ENCODE measurements at regions not wholly inside any gene's neighbourhood (a gene's known extent, or its start where the extent isn't known, plus 50 kb on each side); places are given as distances from the start of the nearest gene placed in this dataset.

DNA sequence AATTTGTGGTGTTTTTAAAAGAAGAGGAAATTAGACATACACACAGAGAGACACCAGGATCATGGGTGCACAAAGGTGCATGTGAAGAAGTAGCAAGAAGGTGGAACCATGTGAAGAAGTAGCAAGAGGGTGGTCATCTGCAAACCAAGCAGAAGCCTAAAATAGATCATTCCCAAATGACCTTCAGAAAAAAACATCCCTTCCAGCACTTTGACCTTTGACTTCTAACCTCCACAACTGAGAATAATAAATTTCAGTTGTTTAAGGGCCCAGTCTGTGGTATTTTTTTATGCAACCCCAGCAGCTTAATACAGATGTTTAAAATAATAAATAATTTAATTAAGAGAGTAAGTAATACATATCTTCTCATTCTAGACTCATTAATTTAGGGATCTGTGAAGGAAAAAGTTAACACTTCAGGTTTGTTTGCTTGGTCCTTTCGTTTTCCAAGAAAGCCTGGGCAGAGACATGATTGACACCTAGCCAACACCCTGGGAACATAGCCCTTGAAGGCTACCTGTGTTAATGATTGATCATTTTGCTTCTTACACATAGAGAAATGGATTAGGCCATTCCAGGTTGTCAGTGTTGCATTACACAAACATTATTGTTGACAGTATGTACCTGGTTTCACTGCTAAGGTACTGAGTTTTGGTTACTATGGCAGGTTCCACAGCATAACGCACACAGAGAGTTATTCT, 1331.2 kb upstream of the GBE1 start:
- peak; percentile 27 for DNase-seq (ENCODE audit: low spot score)

DNA sequence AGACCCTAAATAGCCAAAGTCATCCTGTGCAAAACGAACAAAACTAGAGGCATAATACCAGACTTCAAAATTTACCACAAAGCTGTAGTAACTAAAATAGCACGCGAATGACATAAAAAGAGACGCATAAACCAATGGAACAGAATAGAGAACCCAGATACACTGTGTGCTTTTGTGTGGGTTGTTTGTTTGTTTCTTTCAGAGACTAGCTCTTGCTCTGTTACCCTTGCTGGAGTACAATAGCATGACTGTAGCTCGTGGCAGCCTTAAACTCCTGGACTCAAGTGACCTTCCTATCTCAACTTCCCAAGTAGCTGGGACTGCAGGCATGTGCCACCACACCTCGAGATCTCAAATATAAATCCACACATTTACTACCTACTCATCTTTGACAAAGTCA, 1314.6 kb upstream of the GBE1 start:
- DNase-seq (ENCODE audit: low spot score), result no peak

DNA sequence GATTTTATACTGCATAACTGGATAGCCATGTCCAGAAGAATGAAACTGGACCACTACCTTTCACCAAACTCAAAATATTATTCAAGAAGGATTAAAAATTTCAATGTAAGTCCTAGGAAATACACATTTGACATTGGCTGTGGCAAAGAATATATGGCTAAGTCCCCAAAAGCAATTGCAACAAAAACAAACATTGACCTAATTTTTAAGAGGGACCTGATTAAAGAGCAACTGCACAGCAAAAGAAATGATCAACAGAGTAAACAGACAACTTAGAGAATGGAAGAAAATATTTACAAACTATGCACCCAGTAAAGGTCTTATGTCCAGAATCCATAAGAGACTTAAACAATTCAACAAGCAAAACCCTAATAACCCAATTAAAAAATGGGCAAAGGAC, 1313.0 kb upstream of the GBE1 start:
- no peak for DNase-seq (ENCODE audit: low spot score)

DNA sequence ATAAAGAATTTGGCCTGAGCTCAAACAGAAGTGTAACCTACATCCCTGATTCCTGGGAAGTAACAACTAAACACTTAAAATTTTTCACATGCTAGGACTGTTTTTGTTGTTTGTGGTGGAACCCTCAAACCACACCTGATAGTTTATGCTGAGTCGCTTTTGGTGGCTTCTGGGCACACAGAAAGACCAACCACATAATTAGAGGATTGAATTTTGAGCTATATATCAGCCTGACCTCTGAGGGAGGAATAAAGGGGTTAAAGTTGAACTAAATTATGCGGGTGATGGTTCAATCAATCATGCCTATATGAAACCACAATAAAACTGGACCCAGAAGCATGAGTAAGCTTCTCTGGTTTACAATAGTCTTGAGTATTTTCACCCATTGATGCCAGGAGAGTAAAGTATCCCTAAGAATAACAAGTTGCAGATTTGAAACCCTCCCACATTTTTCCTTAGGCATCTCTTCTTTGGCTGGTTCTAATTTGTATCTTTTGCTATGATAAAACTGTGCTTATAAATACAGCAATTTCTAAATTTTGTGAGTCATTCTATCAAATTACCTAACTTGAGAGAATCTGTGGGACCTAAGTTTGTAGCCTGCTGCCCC, 1304.5 kb upstream of the GBE1 start:
- DNase-seq (ENCODE audit: low spot score), result no peak

DNA sequence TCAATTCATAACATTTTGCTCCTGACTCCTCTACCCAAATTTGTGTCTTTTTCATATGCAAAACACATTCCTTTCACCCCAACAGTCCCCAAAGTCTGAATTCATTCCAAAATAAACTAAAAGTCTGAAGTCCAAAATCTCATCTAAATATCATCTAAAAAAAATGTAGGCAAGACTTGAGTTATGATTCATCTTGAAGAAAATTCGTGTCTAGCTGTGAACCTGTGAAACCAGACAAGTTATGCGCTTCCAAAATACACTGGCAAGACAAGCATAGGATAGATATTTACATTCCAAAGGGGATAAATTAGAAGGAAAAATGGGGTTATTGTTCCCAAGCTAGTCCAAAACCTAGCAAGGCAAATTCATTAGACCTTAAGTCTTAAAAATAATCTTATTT, 1302.0 kb upstream of the GBE1 start:
- no peak for DNase-seq (ENCODE audit: low spot score)

DNA sequence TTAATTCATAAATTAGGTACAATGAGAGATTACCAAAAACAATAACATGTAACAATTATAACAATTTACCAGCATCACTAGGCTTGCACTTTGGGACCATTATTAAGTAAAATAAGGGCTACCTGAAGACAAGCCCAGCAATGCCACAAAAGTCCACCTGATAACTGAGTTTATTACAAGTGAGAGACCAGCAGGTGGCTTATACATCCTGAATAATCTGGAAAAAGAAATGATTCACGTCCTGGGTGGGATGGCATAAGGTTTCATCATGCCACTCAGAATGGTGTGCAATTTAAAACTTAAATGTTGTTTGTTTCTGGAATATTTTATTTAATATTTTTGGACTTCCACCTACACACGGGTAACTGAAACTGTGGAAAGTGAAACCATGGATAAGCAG, 1287.1 kb upstream of the GBE1 start:
- DNase-seq (ENCODE audit: low spot score), result no peak

DNA sequence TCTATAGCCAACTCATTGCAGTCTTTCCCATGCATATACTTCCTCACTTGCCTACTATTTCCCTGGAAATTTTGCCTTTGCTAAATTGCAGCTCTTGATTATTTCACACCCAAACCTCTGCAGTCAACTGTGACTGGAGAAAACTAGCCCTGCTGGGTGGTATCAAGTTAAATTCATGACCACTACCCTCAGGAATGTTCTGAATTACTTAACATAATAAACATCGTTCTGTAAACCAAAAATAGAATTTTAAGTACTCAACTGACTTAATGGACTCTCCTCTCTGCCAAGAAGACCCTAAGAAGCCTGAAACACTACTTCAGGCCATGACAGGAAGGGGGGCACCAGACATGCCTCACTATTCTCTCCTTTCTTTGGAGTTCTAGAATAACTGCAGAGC, 1278.0 kb upstream of the GBE1 start:
- no peak for DNase-seq (ENCODE audit: low spot score)

DNA sequence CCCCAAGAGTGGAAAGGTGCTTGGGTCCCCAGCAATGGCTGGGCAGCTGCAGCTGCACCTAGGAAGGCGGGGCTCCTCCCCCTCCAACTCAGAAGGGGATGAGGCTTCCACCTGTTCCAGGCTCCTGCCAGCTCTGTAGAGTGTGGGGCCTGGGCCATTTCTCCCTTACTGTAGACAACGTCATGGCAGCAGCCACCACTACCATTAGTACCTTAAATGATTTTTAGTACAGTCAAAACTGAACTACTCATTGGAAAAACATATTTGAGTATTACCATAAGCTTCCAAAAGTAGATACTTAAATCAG, 1274.2 kb upstream of the GBE1 start:
- no peak for DNase-seq (ENCODE audit: low spot score)

DNA sequence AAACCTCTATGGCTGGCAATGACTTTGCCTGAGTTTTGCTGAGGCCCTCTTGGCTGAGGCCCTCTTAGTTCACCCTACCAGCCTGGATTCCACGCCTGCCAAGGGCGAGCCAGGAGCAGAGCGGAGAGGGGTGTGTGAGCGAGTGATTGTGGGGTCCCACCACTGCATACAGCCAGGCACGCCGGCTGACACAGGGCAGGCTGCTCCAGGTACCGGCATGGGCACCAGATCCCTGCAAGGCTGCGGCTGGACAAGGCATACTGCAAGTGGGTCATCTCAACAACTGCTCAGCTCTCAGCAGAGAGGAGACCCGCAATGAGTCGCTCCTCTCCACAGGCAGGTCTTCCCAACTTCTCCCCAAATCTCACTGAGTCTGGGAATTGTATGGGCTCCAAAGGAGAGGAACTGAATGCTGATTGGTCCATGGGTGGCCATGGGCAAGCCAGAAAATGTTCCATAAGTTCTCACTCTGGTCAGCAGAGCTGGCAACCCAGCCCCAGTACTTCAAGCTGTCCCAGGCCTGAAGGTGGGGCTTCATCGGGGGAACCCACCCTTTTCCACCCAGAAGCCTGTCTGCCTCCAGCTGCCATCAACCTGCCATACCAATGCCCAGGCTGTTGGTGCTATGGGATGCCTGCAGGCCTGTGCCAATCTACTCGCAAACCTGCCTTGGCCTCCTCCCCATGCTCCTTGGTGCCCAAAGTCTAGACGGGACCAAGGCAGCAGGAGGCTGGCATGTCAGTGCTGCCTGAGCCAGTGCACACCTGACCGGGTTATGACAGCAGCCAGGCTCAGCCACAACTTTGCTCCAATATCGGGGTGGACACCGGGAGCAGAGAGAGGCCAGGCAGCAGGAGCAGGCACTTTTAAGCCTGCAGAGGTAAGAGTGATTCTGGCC, 1273.6 kb upstream of the GBE1 start:
- no peak for DNase-seq (ENCODE audit: low spot score)

DNA sequence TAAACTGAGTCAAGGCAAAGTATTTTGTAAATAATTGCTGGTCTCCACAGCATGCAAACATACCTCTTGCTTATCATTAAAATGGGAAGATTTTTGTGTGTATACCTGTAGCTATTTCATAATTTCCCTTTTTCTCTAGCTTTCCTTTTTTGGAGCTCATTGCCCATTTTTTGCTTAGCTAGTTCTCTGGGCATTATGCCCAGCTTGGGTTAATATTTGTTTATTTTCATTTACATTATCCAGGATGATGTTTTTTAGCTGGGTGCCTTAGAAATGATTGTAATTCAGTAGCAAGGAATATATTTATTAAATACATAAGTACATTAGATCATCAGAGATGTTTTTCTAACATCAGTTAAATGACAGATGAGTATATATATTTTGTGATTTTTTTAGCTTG, 1271.7 kb upstream of the GBE1 start:
- peak; percentile 8 for DNase-seq (ENCODE audit: low spot score)

DNA sequence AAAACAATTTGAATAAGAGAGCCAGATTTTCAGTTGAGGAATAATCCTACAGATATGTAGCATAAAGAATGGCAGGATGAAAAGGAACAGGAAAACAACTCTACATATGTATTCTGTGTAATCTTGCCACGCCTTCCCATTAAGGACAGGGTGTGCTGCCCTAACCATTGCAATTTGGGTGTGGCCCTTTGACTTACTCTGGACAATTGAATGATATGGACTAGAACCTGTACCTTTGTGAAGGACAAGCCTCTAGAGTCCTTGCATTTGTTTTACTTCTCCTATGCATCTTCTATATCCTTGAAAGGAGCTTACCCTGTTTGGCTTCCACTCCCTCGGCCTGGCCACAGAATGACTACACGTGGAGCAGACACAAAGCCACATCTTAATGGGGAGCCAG, 1261.6 kb upstream of the GBE1 start:
- DNase-seq (ENCODE audit: low spot score), result no peak

DNA sequence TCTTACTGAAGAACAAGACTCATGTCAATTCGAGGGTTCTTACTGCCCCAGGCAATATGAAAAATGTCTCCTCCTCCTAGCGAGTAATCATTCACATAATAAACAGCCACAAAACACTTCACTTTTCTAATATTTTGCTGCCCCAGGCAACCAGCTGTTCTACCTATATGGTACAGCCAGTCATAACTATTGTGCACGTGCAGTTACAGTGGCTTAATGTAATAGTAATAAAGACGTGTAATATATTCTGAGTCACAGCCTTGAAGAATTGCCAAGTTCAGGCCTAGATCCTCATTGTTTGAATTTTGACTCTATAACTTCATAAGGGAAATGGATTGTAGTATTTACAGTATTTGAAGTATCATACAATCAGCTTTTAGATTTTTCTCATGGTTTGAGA, 1250.0 kb upstream of the GBE1 start:
- no peak for DNase-seq (ENCODE audit: low spot score)

DNA sequence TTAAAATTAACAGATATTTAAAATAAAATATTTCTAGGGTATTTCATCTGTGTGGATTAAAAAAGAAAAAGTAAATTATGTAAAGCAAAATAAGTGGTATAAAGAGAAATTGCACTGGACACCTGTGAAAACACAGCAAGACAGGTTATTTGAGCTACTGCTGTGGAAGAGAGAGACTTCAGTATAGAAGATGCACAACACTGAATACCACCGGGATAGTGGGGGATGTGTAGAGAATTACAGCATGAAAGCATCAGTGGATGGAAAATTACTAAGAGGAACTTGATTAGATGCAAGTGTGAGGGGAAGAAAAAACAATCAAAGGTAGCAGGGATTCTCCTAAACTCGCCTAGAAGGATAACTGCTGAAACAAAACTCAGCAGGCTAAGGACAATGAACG, 1242.5 kb upstream of the GBE1 start:
- no peak for DNase-seq (ENCODE audit: low spot score)

DNA sequence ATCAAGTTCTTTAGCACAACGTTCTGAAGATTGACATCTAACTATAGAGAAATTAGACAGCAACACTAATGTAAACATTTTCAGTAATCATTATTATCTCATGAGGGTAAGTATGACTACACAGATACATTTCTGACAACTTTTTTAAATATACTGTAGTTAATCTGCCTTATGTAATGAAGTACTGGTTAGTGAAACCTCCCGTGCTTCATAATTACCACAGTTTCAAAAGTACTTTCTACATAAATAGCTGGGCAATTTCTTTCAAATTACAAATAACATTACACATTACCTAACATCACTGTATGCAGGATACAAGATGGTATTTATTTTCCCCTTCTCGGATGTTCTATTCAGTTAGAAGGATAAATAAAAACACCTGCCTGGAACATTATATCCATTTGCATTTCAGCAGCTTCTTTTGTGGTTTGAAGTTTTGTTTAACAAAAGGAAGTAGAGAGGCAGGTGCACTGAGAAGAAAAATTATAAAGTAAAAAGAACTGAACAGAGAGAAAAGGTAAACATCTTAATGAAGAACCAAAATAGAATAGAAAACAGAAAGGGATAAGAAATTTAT, 1241.5 kb upstream of the GBE1 start:
- DNase-seq (ENCODE audit: low spot score), result no peak

DNA sequence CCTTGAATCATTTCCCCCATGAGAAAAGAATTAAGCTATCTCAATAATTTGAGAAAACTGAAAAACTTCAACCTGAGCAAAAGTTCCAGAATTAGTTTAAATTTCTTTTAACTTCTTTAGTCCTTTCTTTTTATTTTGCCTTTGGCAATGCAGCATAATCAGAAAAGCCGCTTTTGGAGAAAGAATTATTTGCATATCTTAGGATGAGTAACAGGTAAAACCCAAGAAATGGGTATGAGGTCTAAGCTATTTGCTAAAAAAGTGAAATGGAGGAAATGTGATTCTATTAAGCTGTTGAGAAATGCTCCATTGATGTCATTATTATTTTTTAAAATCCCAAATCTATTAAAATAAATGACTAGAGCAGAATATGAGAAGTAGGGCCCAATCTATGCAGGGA, 1238.3 kb upstream of the GBE1 start:
- no peak for DNase-seq (ENCODE audit: low spot score)

DNA sequence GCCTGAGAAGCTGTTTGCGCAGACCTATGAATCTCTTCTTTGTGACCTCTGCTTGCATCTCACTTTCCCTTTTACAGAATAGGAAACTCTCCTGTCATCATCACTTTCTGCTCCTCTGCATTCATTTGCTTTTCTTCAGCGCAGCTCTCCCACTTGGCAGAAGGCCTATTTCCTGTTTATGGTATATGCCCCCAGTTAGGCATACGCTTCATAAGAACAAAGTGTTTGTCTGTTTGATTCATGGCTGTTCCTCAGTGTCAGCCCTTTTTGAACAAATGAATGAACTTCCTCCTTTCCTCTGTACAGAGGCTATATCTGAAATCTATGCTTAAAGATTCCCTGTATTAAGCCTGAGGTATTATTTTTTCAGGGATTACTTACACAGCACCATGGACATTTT, 1216.9 kb upstream of the GBE1 start:
- no peak for DNase-seq (ENCODE audit: low spot score)

DNA sequence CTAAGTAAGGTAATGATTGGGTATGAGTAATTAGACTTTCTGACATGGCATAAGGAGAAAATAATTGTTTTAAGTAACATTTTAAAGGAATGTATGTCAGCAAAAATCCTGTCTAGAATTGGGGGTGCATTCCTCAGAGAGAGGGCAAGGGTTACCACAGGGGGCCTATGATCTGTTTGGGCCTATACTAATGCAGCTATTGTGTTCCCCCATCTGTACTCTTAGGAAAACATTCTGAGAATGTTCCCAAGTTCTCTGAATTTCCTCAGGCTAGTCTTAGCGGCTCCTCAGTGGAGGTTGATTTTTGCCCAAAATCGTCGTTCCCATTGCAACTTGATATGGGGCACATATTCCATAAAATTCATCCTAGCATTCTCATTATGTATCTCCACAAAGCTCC, 1216.4 kb upstream of the GBE1 start:
- no peak for DNase-seq (ENCODE audit: low spot score)

DNA sequence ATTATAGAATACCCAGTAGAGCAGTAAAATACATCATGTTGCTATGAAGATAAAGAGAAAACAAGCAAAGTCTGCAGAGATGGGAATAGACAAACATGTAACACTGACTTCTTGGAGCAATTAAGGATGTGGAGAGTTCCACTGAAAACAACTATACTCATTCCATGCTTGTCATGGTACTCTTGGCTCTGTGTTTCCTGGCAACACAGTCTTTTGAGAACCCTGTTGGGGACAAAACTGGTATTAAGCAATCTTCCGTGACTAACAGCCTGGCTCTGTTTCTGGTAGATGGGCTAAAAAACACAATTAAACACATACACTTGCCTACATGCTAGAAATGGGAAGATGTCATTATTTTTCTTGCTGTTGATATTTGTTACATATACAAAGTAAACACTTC, 1212.3 kb upstream of the GBE1 start:
- DNase-seq (ENCODE audit: low spot score), result no peak

DNA sequence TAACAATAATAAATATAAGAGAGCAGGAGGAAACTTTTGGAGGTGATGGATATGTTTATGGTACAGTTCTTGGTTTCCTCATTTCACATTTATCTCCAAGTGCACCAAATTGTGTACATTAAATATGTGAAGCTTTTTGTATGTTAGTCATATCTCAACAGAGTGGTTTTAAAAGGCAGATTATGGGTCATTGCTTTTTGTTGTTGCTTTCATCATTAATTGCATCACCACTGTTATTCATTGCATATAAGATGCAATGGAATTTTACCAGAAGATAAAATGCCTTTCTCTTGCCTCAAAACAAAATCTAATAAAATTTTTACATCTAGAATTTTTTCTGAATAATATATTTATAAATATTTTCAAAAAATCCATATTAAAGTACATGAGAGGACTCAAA, 1198.9 kb upstream of the GBE1 start:
- DNase-seq (ENCODE audit: low spot score), result no peak

DNA sequence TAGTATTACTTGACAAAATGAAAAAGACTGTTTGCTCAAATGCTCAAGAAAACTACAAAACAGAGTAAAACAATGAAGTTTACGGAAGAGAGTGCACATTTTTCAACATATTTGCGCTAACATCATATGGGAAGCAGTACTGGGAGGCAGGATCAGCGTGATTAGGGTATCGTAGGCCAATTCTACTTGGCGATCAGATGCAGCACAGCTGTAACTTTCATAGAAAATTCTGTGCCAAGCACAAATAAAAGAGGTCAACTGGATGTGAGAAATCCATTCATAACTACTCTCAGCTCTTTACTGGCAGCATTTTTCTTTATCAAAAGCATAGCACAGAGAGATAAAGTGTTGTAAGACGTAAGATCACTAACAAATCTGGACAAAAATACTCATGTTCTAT, 1196.3 kb upstream of the GBE1 start:
- no peak for DNase-seq (ENCODE audit: low spot score)

DNA sequence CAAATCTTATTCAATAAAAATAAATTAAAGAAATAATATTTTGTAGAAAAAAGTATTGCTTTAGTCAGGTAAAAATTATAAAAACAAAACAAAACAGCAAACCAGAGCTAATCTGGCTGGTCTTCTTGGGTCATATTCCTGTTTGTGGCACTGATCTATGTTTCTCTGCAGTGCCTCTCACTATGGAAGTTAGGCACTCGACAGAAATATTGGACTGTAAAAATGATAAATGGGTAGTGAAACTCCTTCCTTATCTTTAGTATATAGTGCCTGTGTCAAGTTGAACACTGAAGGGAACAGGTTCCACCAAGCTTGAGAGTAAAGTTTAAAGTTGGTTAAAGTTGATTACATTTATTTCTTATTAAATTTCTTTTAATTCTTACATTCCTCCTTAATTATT, 1195.6 kb upstream of the GBE1 start:
- no peak for DNase-seq (ENCODE audit: low spot score)

DNA sequence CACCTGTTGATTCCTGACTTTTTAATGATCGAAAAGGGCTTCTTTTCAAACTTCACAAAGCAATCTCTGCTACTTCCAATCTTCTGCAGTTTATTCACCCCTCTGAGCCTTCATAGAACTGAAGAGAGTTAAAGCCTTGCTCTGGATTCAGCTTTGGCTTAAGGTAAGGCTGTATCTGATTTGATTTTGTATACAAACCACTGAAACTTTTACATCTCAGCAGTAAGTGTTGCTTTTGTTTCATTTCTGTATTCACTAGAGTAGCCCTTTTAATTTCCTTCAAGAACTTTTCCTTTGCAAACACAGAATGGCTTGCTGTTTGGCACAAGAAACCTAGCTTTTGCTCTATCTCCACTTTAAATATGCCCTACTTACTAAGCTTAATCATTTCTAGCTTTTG, 1193.0 kb upstream of the GBE1 start:
- DNase-seq (ENCODE audit: low spot score), result no peak

DNA sequence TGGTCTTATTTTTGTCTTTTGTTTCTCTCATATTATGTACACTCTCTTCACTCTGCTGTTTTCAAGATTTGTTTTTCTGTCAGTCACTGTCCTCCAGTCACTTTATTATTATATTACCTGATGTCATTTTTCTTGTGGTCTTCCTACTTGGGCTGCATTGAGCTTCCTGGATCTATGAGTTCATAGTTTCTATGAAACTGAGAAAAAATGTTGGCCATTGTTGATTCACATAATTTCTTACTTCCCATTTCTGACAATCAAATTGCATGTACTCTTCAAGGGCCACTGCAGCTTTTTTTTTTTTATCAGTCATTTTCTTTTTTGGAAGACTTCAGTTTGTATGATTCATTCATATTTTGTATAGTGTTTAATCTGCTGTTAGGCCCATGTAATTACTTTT, 1180.6 kb upstream of the GBE1 start:
- DNase-seq (ENCODE audit: low spot score), result peak; percentile 23

All from kidney tubule cell (primary cell).